K562 (cell line): ENCODE measurements at regions not wholly inside any gene's neighbourhood (a gene's known extent, or its start where the extent isn't known, plus 50 kb on each side); places are given as distances from the start of the nearest gene placed in this dataset.

ENCODE experiments used
- ATAC-seq: fragments of 200-7000 bp; cut with Tn5 transposase; 3 replicates; pipeline ENCODE4 v1.9.1; 2020; ENCODE audit warnings: moderate library complexity
- BruUV-seq: library from RNA; stranded (reverse); fragments of 400-500 nt; replicated peaks from 2 replicates; lab custom pipeline; 2021; lab: Mats Ljungman, UMichigan
- CTCF ChIA-PET: fragments of 300-600 bp; formaldehyde crosslinking; extraction: SDS; loops from one replicate; lab custom pipeline; 2021; ENCODE audit warnings: low intra/inter-chr PET ratio; lab: Yijun Ruan, JAX
- POLR2A ChIA-PET: fragments of 300-600, 350-650 bp; sonication (Branson Sonifier 250); formaldehyde crosslinking; extraction: SDS; loops from one replicate; lab custom pipeline; 2021; ENCODE audit warnings: antibody characterized with exemption, inconsistent platforms; lab: Yijun Ruan, JAX
- DNase-seq, 4 experiments: peaks; one replicate each; pipeline versions ENCODE4 v3.0.0 to v3.0.0-alpha.2; 2011 to 2018; ENCODE audit warnings: low spot score in 3 of 4, mixed read lengths in 3 of 4; ENCODE audit errors: extremely low read depth in 1 of 4
- FAIRE-seq: peaks from 2 replicates; lab custom pipeline; 2011; peaks lifted over from hg19 to GRCh38; lab: Jason Lieb, UNC
- H2AFZ ChIP-seq: 2 replicates; pipeline ENCODE4 v1.6.0; 2011; ENCODE audit warnings: low read depth, low read length, control low read depth, inconsistent platforms
- H3K27ac ChIP-seq: fragments of 200-600 bp; 3 replicates; pipeline ENCODE4 v1.8.0; 2011; ENCODE audit warnings: low read depth, mild to moderate bottlenecking, control low read depth, inconsistent platforms, low read length, moderate library complexity, mixed read lengths; ENCODE audit errors: extremely low read depth
- H3K27me3 ChIP-seq, 2 experiments: fragments of 300-600 bp in 1 of 2; 2 replicates in 1 of 2; 3 replicates in 1 of 2; pipeline versions ENCODE4 v1.6.0 to v1.8.0; 2011; ENCODE audit warnings: inconsistent platforms in 2 of 2, low read length in 2 of 2, mild to moderate bottlenecking in 1 of 2, mixed read lengths in 1 of 2, moderate library complexity in 1 of 2; ENCODE audit not compliant: control insufficient read depth in 2 of 2, insufficient read depth in 2 of 2
- H3K36me3 ChIP-seq: fragments of 300-600 bp; 3 replicates; pipeline ENCODE4 v1.8.0; 2011; ENCODE audit warnings: mild to moderate bottlenecking, low read length, inconsistent platforms; ENCODE audit not compliant: control insufficient read depth, insufficient read depth
- H3K4me1 ChIP-seq, 2 experiments: fragments of 200-600 bp in 1 of 2; replicated peaks in 1 of 2; 2 replicates in 1 of 2; 3 replicates in 1 of 2; pipeline versions ENCODE4 v1.5.1 to v1.8.0; 2011; ENCODE audit warnings: inconsistent platforms in 2 of 2, low read length in 2 of 2, mild to moderate bottlenecking in 1 of 2, mixed read lengths in 1 of 2, moderate library complexity in 1 of 2; ENCODE audit not compliant: control insufficient read depth in 2 of 2, insufficient read depth in 2 of 2
- H3K4me2 ChIP-seq: 2 replicates; pipeline ENCODE4 v1.6.1; 2011; ENCODE audit warnings: low read length, control low read depth, inconsistent platforms, mixed read lengths; ENCODE audit not compliant: insufficient read depth
- H3K4me3 ChIP-seq: fragments of 200-600 bp; sonication (generic), shearing (Covaris generic); 2 replicates; pipeline ENCODE4 v1.5.1; 2016; ENCODE audit warnings: control low read depth, inconsistent platforms
- H3K79me2 ChIP-seq: fragments of 200-600 bp; 3 replicates; pipeline ENCODE4 v1.8.0; 2011; ENCODE audit warnings: low read length, inconsistent platforms; ENCODE audit not compliant: control insufficient read depth, insufficient read depth
- H3K9ac ChIP-seq, 2 experiments: 2 replicates each; pipeline versions ENCODE4 v1.6.0 to v1.6.1; 2011; ENCODE audit warnings: low read depth in 2 of 2, low read length in 2 of 2, control low read depth in 1 of 2, inconsistent platforms in 1 of 2, mild to moderate bottlenecking in 1 of 2, mixed read lengths in 1 of 2; ENCODE audit not compliant: insufficient read depth in 1 of 2
- H3K9me1 ChIP-seq: one replicate; pipeline ENCODE4 v1.6.0; 2011; ENCODE audit warnings: inconsistent platforms, mild to moderate bottlenecking, low read length, moderate library complexity; ENCODE audit not compliant: control insufficient read depth, insufficient read depth
- H3K9me3 ChIP-seq: replicated peaks from 2 replicates; pipeline ENCODE4 v1.5.1; 2011; ENCODE audit warnings: low read depth, low read length, inconsistent platforms; ENCODE audit not compliant: control insufficient read depth, insufficient read depth
- H4K20me1 ChIP-seq: replicated peaks from 2 replicates; pipeline ENCODE4 v1.6.1; 2011; ENCODE audit warnings: low read length, inconsistent platforms, mixed read lengths; ENCODE audit not compliant: control insufficient read depth, insufficient read depth
- C11orf30 ChIP-seq: fragments of 450-650 bp; IDR thresholded peaks from 2 replicates; pipeline ENCODE4 v1.6.1; 2016; ENCODE audit warnings: low read depth, mild to moderate bottlenecking
- MYC ChIP-seq, 2 experiments: fragments of 250-450 bp in 1 of 2; sonication (Bioruptor Pico) in 1 of 2; IDR thresholded peaks; 2 replicates each; pipeline versions ENCODE4 v1.5.1 to v1.6.1; 2012 to 2021; ENCODE audit warnings: low read depth in 2 of 2, borderline replicate concordance in 1 of 2, improper control_type of control experiment in 1 of 2, low read length in 1 of 2, mild to moderate bottlenecking in 1 of 2, moderate library complexity in 1 of 2
- NBN ChIP-seq: fragments of 450-650 bp; IDR thresholded peaks from 2 replicates; pipeline ENCODE4 v1.6.1; 2016; ENCODE audit warnings: low read depth, mild to moderate bottlenecking
- NFE2 ChIP-seq: IDR thresholded peaks from 2 replicates; pipeline ENCODE4 v1.6.1; 2014; ENCODE audit warnings: antibody characterized with exemption, low read depth
- PML ChIP-seq: IDR thresholded peaks from 2 replicates; pipeline ENCODE4 v1.6.1; 2012; ENCODE audit warnings: low read length, inconsistent platforms
- SNIP1 ChIP-seq: fragments of 450-650 bp; IDR thresholded peaks from 2 replicates; pipeline ENCODE4 v1.7.1; 2017; ENCODE audit warnings: low read depth, mild to moderate bottlenecking
- ZNF316 ChIP-seq: fragments of 450-650 bp; IDR thresholded peaks from 2 replicates; pipeline ENCODE4 v1.6.1; 2016
- WGBS: fragments of 100-300 bp; shearing (Covaris generic); methylation state at CpG from one replicate; pipeline ENCODE4 v1.1.6; 2016; ENCODE audit warnings: low coverage, mixed read lengths; ENCODE audit not compliant: insufficient coverage; ENCODE audit errors: missing lambda C conversion rate; 5-methylcytosine and 5-hydroxymethylcytosine counted together
- in situ Hi-C: fragments of 300-500 bp; cut with MboI; formaldehyde crosslinking; loops from 4 replicates; pipeline ENCODE4 v1.15.0; 2018; ENCODE audit warnings: inconsistent platforms, mixed read lengths
- intact Hi-C: fragments of 100-400 bp; cut with micrococcal nuclease; formaldehyde crosslinking; loops from 2 replicates; pipeline ENCODE4 v1.14.2; 2022
- TF ChIP-seq, protein P1 (sequence below), 2 experiments: IDR thresholded peaks; 2 replicates each; pipeline ENCODE4 v1.6.1; 2011; ENCODE audit warnings: borderline replicate concordance in 1 of 2, control low read depth in 1 of 2, low read depth in 1 of 2, low read length in 1 of 2, mild to moderate bottlenecking in 1 of 2, mixed read lengths in 1 of 2, moderate library complexity in 1 of 2; ENCODE audit not compliant: insufficient read depth in 1 of 2, insufficient read length in 1 of 2, poor library complexity in 1 of 2, severe bottlenecking in 1 of 2; ENCODE audit errors: extremely low read depth in 1 of 2
- TF ChIP-seq, protein P2 (sequence below): fragments of 250-450 bp; sonication (Bioruptor Pico); IDR thresholded peaks from 2 replicates; pipeline ENCODE4 v1.8.0; 2021; ENCODE audit warnings: mild to moderate bottlenecking, moderate library complexity
- TF ChIP-seq, protein P3 (sequence below), 2 experiments: fragments of 150-350 bp in 1 of 2; IDR thresholded peaks; 2 replicates each; pipeline ENCODE4 v1.6.1; 2012 to 2016; ENCODE audit warnings: low read depth in 2 of 2, low read length in 2 of 2, mild to moderate bottlenecking in 1 of 2, moderate library complexity in 1 of 2

DNA sequence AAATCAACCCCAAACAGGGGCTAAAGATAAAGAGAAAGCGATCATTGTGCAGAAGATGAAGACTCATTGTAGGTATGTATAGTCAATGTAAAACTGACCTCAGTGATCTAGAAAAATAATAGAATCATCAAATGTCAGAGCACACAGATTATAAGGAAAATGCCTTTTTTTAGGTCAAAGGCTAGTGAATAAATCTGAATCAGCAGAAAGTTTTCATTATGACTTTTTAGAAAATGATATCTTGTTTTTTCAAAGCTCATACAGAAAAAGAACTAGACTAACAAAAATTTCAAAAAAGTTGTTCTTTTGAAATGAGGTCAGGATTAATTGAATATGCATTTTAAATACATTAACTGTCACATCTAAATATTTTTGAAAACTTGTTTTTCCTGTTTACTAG, 60.2 kb upstream of the STEAP4 start:
- H3K27ac ChIP-seq: no peak overlapping the region
- no peak for FAIRE-seq
- no peaks in the 10 kb centered on the region for H3K79me2 ChIP-seq
- BruUV-seq: no TSS peak
- ATAC-seq: no peak
- in situ Hi-C loops (no loop called here), intact Hi-C loops (no loop called here)
- no peak overlapping the region for H3K4me3 ChIP-seq
- no peaks in the 10 kb centered on the region for H4K20me1 ChIP-seq
- no peak overlapping the region for H3K4me2 ChIP-seq
- CTCF ChIA-PET: no interaction called here
- H3K27me3 ChIP-seq: no peaks in the 10 kb centered on the region
- DNase-seq: no peak
- POLR2A ChIA-PET: no interaction called here
- no peaks in the 10 kb centered on the region for H3K9me1 ChIP-seq
- no peak for TF ChIP-seq PML
- TF ChIP-seq NBN: no peak
- 0 out of 2 replicates have a peak, but pooled peaks have one; percentile 18 for TF ChIP-seq C11orf30
- TF ChIP-seq ZNF316: peak; percentile 69; the same call in 1 of the 2 replicates
- TF ChIP-seq, protein P1, sequence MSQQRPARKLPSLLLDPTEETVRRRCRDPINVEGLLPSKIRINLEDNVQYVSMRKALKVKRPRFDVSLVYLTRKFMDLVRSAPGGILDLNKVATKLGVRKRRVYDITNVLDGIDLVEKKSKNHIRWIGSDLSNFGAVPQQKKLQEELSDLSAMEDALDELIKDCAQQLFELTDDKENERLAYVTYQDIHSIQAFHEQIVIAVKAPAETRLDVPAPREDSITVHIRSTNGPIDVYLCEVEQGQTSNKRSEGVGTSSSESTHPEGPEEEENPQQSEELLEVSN (IDR thresholded peaks at IDR 0.05; ENCODE audit: borderline replicate concordance in 1 of 2, extremely low read depth in 1 of 2, insufficient read depth in 1 of 2, insufficient read length in 1 of 2, low read depth in 1 of 2, low read length in 1 of 2, poor library complexity in 1 of 2, severe bottlenecking in 1 of 2): no peak
- no peak for TF ChIP-seq NFE2
- no peaks in the 10 kb centered on the region for H3K36me3 ChIP-seq
- no peak overlapping the region for H2AFZ ChIP-seq
- H3K9ac ChIP-seq: no peak overlapping the region
- H3K4me1 ChIP-seq: no peaks in the 10 kb centered on the region
- 0% methylated on average over 1 of the region's 1 CpG for WGBS
- no peaks in the 10 kb centered on the region for H3K9me3 ChIP-seq

DNA sequence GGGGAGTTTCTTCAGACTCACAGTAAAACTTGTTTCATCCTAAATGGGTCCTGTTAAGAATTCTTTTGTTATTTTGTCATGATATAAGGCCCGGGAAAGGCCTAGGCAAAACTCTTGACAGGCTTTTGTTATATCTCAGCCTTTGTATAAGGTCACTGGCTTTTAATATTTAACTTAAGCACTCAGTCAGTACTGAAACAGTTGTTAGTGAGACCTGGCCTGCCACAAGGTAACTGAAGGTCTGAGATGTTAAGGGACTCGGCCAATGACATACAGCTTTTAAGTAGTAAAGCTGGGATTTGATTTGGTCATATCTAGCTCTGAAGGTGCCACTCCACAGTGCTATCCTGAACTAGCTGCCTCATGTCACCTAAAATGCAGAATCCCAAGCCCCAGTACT, 57.2 kb upstream of the STEAP4 start:
- Histone ChIP-seq H3K9ac (no peak overlapping the region), H3K4me1 (no peaks in the 10 kb centered on the region), H3K4me2 (no peak overlapping the region), H3K9me3 (no peaks in the 10 kb centered on the region), H3K36me3 (no peaks in the 10 kb centered on the region), H3K9me1 (no peaks in the 10 kb centered on the region), H3K27me3 (no peaks in the 10 kb centered on the region), H3K4me3 (no peak overlapping the region), H4K20me1 (no peaks in the 10 kb centered on the region), H3K27ac (no peak overlapping the region), H2AFZ (no peak overlapping the region), H3K79me2 (no peaks in the 10 kb centered on the region)
- no TSS peak for BruUV-seq
- in situ Hi-C loops (no loop called here), intact Hi-C loops (no loop called here)
- FAIRE-seq (no peak), DNase-seq (no peak), ATAC-seq (no peak)
- 0% methylated on average over 2 of the region's 2 CpGs for WGBS
- POLR2A ChIA-PET: no interaction called here
- CTCF ChIA-PET: no interaction called here
- TF ChIP-seq MYC (IDR thresholded peaks at IDR 0.05; ENCODE audit: low read depth, low read length): no peak
- TF ChIP-seq MYC (CRISPR knock-in tag; IDR thresholded peaks at IDR 0.05; ENCODE audit: borderline replicate concordance, low read depth): no peak
- TF ChIP-seq, protein P2, sequence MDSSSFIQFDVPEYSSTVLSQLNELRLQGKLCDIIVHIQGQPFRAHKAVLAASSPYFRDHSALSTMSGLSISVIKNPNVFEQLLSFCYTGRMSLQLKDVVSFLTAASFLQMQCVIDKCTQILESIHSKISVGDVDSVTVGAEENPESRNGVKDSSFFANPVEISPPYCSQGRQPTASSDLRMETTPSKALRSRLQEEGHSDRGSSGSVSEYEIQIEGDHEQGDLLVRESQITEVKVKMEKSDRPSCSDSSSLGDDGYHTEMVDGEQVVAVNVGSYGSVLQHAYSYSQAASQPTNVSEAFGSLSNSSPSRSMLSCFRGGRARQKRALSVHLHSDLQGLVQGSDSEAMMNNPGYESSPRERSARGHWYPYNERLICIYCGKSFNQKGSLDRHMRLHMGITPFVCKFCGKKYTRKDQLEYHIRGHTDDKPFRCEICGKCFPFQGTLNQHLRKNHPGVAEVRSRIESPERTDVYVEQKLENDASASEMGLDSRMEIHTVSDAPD (CRISPR knock-in tag): no peak
- TF ChIP-seq SNIP1: no peak
- TF ChIP-seq, protein P3, sequence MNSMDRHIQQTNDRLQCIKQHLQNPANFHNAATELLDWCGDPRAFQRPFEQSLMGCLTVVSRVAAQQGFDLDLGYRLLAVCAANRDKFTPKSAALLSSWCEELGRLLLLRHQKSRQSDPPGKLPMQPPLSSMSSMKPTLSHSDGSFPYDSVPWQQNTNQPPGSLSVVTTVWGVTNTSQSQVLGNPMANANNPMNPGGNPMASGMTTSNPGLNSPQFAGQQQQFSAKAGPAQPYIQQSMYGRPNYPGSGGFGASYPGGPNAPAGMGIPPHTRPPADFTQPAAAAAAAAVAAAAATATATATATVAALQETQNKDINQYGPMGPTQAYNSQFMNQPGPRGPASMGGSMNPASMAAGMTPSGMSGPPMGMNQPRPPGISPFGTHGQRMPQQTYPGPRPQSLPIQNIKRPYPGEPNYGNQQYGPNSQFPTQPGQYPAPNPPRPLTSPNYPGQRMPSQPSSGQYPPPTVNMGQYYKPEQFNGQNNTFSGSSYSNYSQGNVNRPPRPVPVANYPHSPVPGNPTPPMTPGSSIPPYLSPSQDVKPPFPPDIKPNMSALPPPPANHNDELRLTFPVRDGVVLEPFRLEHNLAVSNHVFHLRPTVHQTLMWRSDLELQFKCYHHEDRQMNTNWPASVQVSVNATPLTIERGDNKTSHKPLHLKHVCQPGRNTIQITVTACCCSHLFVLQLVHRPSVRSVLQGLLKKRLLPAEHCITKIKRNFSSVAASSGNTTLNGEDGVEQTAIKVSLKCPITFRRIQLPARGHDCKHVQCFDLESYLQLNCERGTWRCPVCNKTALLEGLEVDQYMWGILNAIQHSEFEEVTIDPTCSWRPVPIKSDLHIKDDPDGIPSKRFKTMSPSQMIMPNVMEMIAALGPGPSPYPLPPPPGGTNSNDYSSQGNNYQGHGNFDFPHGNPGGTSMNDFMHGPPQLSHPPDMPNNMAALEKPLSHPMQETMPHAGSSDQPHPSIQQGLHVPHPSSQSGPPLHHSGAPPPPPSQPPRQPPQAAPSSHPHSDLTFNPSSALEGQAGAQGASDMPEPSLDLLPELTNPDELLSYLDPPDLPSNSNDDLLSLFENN (IDR thresholded peaks at IDR 0.05; ENCODE audit: low read depth in 2 of 2, low read length in 2 of 2): no peak
